ENCODE measurements at regions not wholly inside any gene's neighbourhood (a gene's known extent, or its start where the extent isn't known, plus 50 kb on each side); places are given as distances from the start of the nearest gene placed in this dataset.

- DNase-seq, result no peak
- Histone ChIP-seq H3K9ac (ENCODE audit: low read length) (no peak overlapping the region), H3K4me2 (ENCODE audit: low read depth, low read length) (no peak overlapping the region), H3K79me2 (ENCODE audit: low read length) (no peaks in the 10 kb centered on the region), H3K27me3 (replicated peaks; ENCODE audit: insufficient read depth, low read length) (no peaks in the 10 kb centered on the region), H3K4me1 (ENCODE audit: low read length) (peaks cover 11% of the 10 kb centered on the region; the same call in 1 of the 2 replicates), H3K4me3 (ENCODE audit: low read length) (no peak overlapping the region), H4K20me1 (ENCODE audit: insufficient read depth, low read length) (no peaks in the 10 kb centered on the region), H3K36me3 (replicated peaks; ENCODE audit: insufficient read depth, low read length) (no peaks in the 10 kb centered on the region), H3K27ac (ENCODE audit: low read length) (no peak overlapping the region), H3K9me3 (replicated peaks; ENCODE audit: insufficient read depth, low read length) (no peaks in the 10 kb centered on the region), H3F3A (ENCODE audit: insufficient read depth, low read length) (peaks cover 5% of the 10 kb centered on the region; the same call in 1 of the 2 replicates), H3K9me2 (replicated peaks; ENCODE audit: insufficient read depth, low read length) (no peaks in the 10 kb centered on the region), H2AFZ (ENCODE audit: low read length) (no peak overlapping the region)
- TF ChIP-seq EZH2 (optimal IDR thresholded peaks at IDR 0.05; ENCODE audit: low read depth, low read length), result no peak
- TF ChIP-seq EZH2phosphoT487 (IDR thresholded peaks at IDR 0.05; ENCODE audit: low read length), result no peak
- TF ChIP-seq CTCF (IDR thresholded peaks at IDR 0.05; ENCODE audit: low read length), result no peak
Measured at GRCh38 chr9:88751781-88752180, 216.8 kb downstream of the NXNL2 start.

DNA sequence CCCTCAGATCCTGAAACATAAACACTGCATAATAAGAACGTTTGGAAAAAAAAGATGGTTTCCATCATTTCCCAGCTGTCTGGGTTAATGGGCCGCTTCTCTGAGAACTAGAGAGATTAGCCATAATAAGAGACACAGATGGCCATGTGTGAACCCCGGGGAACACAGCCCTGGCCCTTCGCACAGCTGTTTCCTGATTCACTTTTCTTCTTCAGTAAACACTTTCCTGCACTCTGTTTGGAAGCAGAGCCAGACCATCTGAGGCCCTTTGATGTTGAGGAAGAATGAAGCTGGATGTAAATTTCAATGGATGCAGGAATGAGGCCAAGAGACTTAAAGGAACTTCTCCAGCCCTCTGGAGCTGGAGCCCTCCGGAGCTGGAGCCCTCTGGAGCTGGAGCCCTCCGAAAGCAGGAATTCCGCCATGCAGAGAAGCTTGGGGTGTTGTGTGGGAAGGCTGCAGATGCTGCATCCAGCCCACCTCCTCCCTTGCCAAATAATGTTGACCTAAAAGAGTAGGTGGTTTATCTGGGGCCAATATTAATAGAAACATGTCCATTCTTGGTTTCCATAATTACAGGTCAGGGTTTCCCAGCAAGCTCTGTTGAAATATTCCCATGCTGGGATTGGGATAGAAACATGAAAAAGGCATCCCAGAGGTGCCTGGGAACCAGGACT, 218.9 kb downstream of the NXNL2 start:
- H3K27me3 ChIP-seq (replicated peaks; ENCODE audit: insufficient read depth, low read length), result no peaks in the 10 kb centered on the region
- DNase-seq, result no peak
- H3K9me2 ChIP-seq (replicated peaks; ENCODE audit: insufficient read depth, low read length), result no peaks in the 10 kb centered on the region
- no peak overlapping the region for H3K9ac ChIP-seq (ENCODE audit: low read length)
- peaks cover 5% of the 10 kb centered on the region; the same call in 1 of the 2 replicates for H3F3A ChIP-seq (ENCODE audit: insufficient read depth, low read length)
- H4K20me1 ChIP-seq (ENCODE audit: insufficient read depth, low read length), result no peaks in the 10 kb centered on the region
- no peaks in the 10 kb centered on the region for H3K9me3 ChIP-seq (replicated peaks; ENCODE audit: insufficient read depth, low read length)
- no peak overlapping the region for H3K4me2 ChIP-seq (ENCODE audit: low read depth, low read length)
- H3K36me3 ChIP-seq (replicated peaks; ENCODE audit: insufficient read depth, low read length), result no peaks in the 10 kb centered on the region
- no peak overlapping the region for H3K4me3 ChIP-seq (ENCODE audit: low read length)
- TF ChIP-seq EZH2 (optimal IDR thresholded peaks at IDR 0.05; ENCODE audit: low read depth, low read length) (no peak), CTCF (IDR thresholded peaks at IDR 0.05; ENCODE audit: low read length) (no peak), EZH2phosphoT487 (IDR thresholded peaks at IDR 0.05; ENCODE audit: low read length) (no peak)
- no peak overlapping the region for H3K27ac ChIP-seq (ENCODE audit: low read length)
- peaks cover 5% of the 10 kb centered on the region; the same call in 1 of the 2 replicates for H3K4me1 ChIP-seq (ENCODE audit: low read length)
- H2AFZ ChIP-seq (ENCODE audit: low read length), result no peak overlapping the region
- no peaks in the 10 kb centered on the region for H3K79me2 ChIP-seq (ENCODE audit: low read length)

DNA sequence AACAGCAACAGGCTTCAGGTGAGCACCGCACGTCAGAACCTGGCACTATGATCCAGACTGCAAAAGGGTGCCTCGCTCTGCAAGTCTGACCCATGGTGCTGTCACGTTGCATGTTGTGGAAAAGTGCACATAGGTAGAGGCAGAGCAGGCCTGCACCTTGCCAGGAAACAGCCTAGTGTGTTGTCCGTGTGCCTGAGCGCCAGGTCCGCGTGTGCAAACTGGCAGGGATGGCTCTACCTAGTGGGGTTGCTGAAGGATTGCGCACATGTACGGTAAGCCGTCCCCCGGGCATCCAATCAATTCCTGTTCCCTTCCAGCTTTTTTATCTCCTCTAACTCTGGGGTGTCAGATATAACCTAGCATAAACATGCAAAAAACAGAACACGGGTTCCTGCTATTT, 219.5 kb downstream of the NXNL2 start:
- no peaks in the 10 kb centered on the region for H4K20me1 ChIP-seq (ENCODE audit: insufficient read depth, low read length)
- H3K9ac ChIP-seq (ENCODE audit: low read length), result no peak overlapping the region
- no peaks in the 10 kb centered on the region for H3K27me3 ChIP-seq (replicated peaks; ENCODE audit: insufficient read depth, low read length)
- no peak overlapping the region for H3K4me2 ChIP-seq (ENCODE audit: low read depth, low read length)
- no peak for DNase-seq
- no peaks in the 10 kb centered on the region for H3K9me2 ChIP-seq (replicated peaks; ENCODE audit: insufficient read depth, low read length)
- H3K27ac ChIP-seq (ENCODE audit: low read length), result no peak overlapping the region
- peaks cover 5% of the 10 kb centered on the region; the same call in 1 of the 2 replicates for H3F3A ChIP-seq (ENCODE audit: insufficient read depth, low read length)
- H2AFZ ChIP-seq (ENCODE audit: low read length), result no peak overlapping the region
- TF ChIP-seq EZH2 (optimal IDR thresholded peaks at IDR 0.05; ENCODE audit: low read depth, low read length) (no peak), EZH2phosphoT487 (IDR thresholded peaks at IDR 0.05; ENCODE audit: low read length) (no peak), CTCF (IDR thresholded peaks at IDR 0.05; ENCODE audit: low read length) (no peak)
- no peaks in the 10 kb centered on the region for H3K36me3 ChIP-seq (replicated peaks; ENCODE audit: insufficient read depth, low read length)
- H3K4me3 ChIP-seq (ENCODE audit: low read length), result no peak overlapping the region
- H3K4me1 ChIP-seq (ENCODE audit: low read length), result peaks cover 5% of the 10 kb centered on the region; the same call in 1 of the 2 replicates
- no peaks in the 10 kb centered on the region for H3K9me3 ChIP-seq (replicated peaks; ENCODE audit: insufficient read depth, low read length)
- no peaks in the 10 kb centered on the region for H3K79me2 ChIP-seq (ENCODE audit: low read length)
